Heart right ventricle (tissue), 16 donors: ENCODE measurements at regions not wholly inside any gene's neighbourhood (a gene's known extent, or its start where the extent isn't known, plus 50 kb on each side); places are given as distances from the start of the nearest gene placed in this dataset.

ENCODE experiments used
- ATAC-seq, 8 donors: fragments of 200-7000 bp; cut with Tn5 transposase; one replicate each; pipeline ENCODE4 v1.9.1; 2020; ENCODE audit warnings: mild to moderate bottlenecking in 8 of 8, moderate library complexity in 8 of 8, moderate number of reproducible peaks in 1 of 8
- DNase-seq, 2 donors: peaks; one replicate each; pipeline ENCODE4 v3.0.0-alpha.2; 2020
- H3K27ac ChIP-seq, 10 donors: fragments of 200-600 bp; sonication (generic) in 2 of 10; one replicate each; pipeline versions ENCODE4 v1.5.0 to v1.8.0; 2020 to 2022; ENCODE audit warnings: mild to moderate bottlenecking in 3 of 10
- H3K27me3 ChIP-seq, 7 donors: fragments of 200-600 bp; one replicate each; pipeline ENCODE4 v1.8.0; 2021 to 2022; ENCODE audit warnings: mild to moderate bottlenecking in 2 of 7
- H3K36me3 ChIP-seq, 9 donors: fragments of 200-600 bp; sonication (generic) in 1 of 9; one replicate each; pipeline versions ENCODE4 v1.5.0 to v1.8.0; 2020 to 2022; ENCODE audit warnings: mild to moderate bottlenecking in 2 of 9
- H3K4me1 ChIP-seq, 9 donors: fragments of 200-600 bp; sonication (generic) in 1 of 9; one replicate each; pipeline versions ENCODE4 v1.5.0 to v1.8.0; 2020 to 2022; ENCODE audit warnings: mild to moderate bottlenecking in 4 of 9
- H3K4me3 ChIP-seq, 10 donors: fragments of 200-600 bp; sonication (generic) in 2 of 10; one replicate each; pipeline versions ENCODE4 v1.5.0 to v1.8.0; 2020 to 2022; ENCODE audit warnings: mild to moderate bottlenecking in 7 of 10, moderate library complexity in 2 of 10
- H3K9me3 ChIP-seq, 11 donors: fragments of 200-600 bp in 10 of 11; sonication (generic) in 2 of 11; one replicate each; pipeline versions ENCODE4 v1.5.0 to v1.8.0; 2013 to 2022; ENCODE audit warnings: mild to moderate bottlenecking in 2 of 11, control low read depth in 1 of 11, moderate library complexity in 1 of 11
- whole genome bisulfite sequencing, 2 donors: extraction: QIAGEN DNeasy Blood & Tissue Kit; methylation state at CpG; one replicate each; pipeline ENCODE4 v1.1.7; 2013; ENCODE audit warnings: inconsistent platforms in 1 of 2; 5-methylcytosine and 5-hydroxymethylcytosine counted together
- intact Hi-C, 10 donors: fragments of 100-400 bp; cut with DNase I; formaldehyde crosslinking; loops; one replicate each; pipeline versions ENCODE4 v1.11.1 to v1.14.2; 2022
- TF ChIP-seq, protein P1 (sequence below), 9 donors: fragments of 200-600 bp; sonication (generic) in 2 of 9; IDR thresholded peaks; one replicate each; pipeline versions ENCODE4 v1.5.0 to v1.8.0; 2021 to 2022; ENCODE audit warnings: antibody characterized with exemption in 9 of 9, mild to moderate bottlenecking in 5 of 9, moderate library complexity in 1 of 9
- donor health status: Arrhythmogenic right ventricular cardiomyopathy.
- donor health status: ischemic (EF 13 %, LVEDD 7.1; RV severe dilation, severe dysfunction).
- donor health status: healthy with polysubstance abuse.
- donor health status: DM: no; HTN: yes; CAD: no.
- donor health status: DM: no; HTN: no; CAD: no.
- donor health status: ischemic (EF 25% LVEDD 6.9; RV normal size, moderate dysfunction).
- donor health status: ischemic (EF 25% LVEDD 5.7; RV mildly dilated, moderate dysfunction).
- donor health status: healthy.
- donor health status: DM: yes; HTN: yes; CAD: no.
- donor health status: Ischemic cardiomyopathy.
- donor health status: ischemic (EF 35%, LVEDD 5.7; RV mildly dilated, moderate dysfunction).
- donor health status: nonischemic (EF 11% LVEDD 7.7; RV severe dilation, severe dysfunction).
- donor health status: DM: yes; HTN: yes; CAD: no.
- donor health status: PGD.
- donor health status: ischemic (EF 29% LVEDD 5.4; RV normal size, mild dysfunction).
- donor health status: nonischemic (EF 23%, LVEDD 6.1; RV moderate dilation, normal function).

DNA sequence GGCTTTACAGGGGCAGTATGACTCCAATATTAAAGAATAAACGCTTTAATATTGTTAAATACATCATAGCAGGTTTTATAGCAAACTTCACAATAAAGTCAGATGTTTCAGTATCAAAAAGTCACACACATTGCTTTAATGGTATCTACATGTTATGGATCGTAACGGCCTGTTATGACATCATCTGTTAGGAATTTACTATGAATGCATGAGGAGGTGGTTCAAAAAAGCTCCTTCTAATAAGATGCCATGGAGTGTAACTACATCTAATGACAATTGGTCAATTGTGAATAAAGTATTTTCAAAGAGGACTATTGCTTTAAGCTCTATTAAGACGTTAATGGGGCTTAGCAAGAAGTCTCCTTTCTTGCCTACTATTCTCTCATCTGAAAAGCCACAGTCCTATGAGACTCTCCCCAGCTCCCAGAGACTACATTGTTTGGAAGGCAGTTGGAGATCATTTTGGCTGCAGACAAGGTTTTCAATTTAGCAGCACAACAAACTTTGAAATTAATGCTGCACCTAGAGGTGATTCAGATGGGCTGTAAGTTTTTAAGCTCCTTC lies 300.7 kb upstream of the MEIS1 start:
- Histone ChIP-seq H3K4me1 (no peaks in the 10 kb centered on the region), H3K36me3 (no peaks in the 10 kb centered on the region), H3K4me3 (no peak overlapping the region), H3K27ac (no peak overlapping the region), H3K27me3 (peaks cover 0 to 3% (median 0%) of the 10 kb centered on the region in 7 donors), H3K9me3 (no peaks in the 10 kb centered on the region)
- whole genome bisulfite sequencing, 2 donors = 42 to 47% methylated on average over 4 of the region's 4 CpGs
- no peak for DNase-seq
- TF ChIP-seq, protein P1, sequence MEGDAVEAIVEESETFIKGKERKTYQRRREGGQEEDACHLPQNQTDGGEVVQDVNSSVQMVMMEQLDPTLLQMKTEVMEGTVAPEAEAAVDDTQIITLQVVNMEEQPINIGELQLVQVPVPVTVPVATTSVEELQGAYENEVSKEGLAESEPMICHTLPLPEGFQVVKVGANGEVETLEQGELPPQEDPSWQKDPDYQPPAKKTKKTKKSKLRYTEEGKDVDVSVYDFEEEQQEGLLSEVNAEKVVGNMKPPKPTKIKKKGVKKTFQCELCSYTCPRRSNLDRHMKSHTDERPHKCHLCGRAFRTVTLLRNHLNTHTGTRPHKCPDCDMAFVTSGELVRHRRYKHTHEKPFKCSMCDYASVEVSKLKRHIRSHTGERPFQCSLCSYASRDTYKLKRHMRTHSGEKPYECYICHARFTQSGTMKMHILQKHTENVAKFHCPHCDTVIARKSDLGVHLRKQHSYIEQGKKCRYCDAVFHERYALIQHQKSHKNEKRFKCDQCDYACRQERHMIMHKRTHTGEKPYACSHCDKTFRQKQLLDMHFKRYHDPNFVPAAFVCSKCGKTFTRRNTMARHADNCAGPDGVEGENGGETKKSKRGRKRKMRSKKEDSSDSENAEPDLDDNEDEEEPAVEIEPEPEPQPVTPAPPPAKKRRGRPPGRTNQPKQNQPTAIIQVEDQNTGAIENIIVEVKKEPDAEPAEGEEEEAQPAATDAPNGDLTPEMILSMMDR (IDR thresholded peaks at IDR 0.05) = no peak
- no peak for ATAC-seq
- intact Hi-C loops = no loop called here

DNA sequence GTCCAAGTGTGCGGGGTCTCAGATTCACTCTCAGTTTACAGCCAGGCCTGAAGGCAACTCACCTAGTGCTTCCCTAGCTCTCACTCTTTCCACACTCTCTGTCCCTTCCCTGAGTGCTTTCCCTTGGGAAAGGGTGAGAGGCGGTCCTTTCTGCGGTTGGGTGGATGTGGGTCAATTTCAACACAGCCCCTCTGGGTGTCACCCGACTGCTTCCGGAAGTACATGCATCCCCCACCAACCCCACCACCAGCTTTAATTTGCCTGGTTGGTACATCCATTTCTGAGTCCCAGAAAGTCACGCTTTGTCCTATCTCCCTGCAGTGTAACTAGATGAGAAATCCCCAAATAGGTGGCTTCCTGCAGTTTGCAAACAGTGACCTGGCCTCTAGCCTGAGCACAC lies 307.3 kb upstream of the MEIS1 start:
- TF ChIP-seq, protein P1 (IDR thresholded peaks at IDR 0.05) = no peak
- no peak overlapping the region for H3K4me3 ChIP-seq
- H3K4me1 ChIP-seq = no peaks in the 10 kb centered on the region
- H3K9me3 ChIP-seq = no peaks in the 10 kb centered on the region
- intact Hi-C loops = no loop called here
- ATAC-seq = no peak
- no peaks in the 10 kb centered on the region for H3K36me3 ChIP-seq
- H3K27ac ChIP-seq = no peak overlapping the region
- DNase-seq = no peak
- no peaks in the 10 kb centered on the region for H3K27me3 ChIP-seq
- 76 to 84% methylated on average over 6 of the region's 6 CpGs for WGBS, 2 donors

DNA sequence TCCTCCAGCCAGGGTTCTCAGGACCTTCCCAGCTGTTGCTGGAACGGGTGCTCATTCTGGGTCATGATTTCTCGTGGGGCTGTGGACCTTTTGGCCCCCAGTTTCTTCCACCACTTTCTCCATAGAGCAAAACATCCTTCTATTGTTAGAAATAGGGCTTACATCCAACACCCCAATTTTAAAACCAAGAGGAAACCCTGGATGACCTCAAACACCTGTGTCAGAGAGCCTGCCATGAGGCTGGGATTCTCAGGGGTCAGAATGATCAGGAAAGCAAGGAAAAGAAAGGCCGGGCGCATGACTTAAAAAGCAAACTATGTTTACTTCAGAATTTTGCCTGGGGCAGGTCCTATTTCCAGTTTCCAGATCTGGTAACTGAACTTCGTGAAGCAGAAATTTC lies 307.9 kb upstream of the MEIS1 start:
- no peaks in the 10 kb centered on the region for H3K4me1 ChIP-seq
- intact Hi-C loops = no loop called here
- ATAC-seq = no peak
- no peaks in the 10 kb centered on the region for H3K9me3 ChIP-seq
- H3K36me3 ChIP-seq = no peaks in the 10 kb centered on the region
- H3K27me3 ChIP-seq = no peaks in the 10 kb centered on the region
- no peak overlapping the region for H3K27ac ChIP-seq
- no peak for DNase-seq
- 57 to 72% methylated on average over 5 of the region's 5 CpGs for WGBS, 2 donors
- no peak overlapping the region for H3K4me3 ChIP-seq
- TF ChIP-seq, protein P1 (IDR thresholded peaks at IDR 0.05) = no peak

DNA sequence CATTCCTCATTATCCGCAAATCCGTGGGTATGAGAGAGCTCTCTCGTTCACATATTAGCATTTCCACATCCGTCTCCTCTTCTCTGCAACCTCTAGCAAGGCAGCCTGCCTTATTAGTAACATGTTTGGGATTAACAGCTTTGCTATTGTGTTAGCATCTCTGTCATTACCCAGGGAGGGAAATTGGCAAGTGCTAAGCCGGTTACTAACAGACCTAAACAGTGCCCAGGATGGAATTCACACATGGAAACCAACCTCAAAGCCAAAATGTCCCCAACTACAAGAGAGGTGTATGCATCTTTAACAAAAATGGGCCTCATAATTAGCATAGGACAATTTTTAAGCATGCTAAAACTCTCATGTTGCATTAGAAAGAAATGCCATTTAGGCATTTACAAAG lies 309.0 kb upstream of the MEIS1 start:
- DNase-seq (no peak), ATAC-seq (no peak)
- WGBS, 2 donors = 60 to 61% methylated on average over 5 of the region's 5 CpGs
- no peaks in the 10 kb centered on the region for H3K9me3 ChIP-seq
- H3K27ac ChIP-seq = no peak overlapping the region
- no peaks in the 10 kb centered on the region for H3K27me3 ChIP-seq
- TF ChIP-seq, protein P1 (IDR thresholded peaks at IDR 0.05) = no peak
- no peaks in the 10 kb centered on the region for H3K4me1 ChIP-seq
- H3K36me3 ChIP-seq = no peaks in the 10 kb centered on the region
- intact Hi-C loops = no loop called here
- H3K4me3 ChIP-seq = no peak overlapping the region
